Spleen (tissue), 11 donors: ENCODE measurements at regions not wholly inside any gene's neighbourhood (a gene's known extent, or its start where the extent isn't known, plus 50 kb on each side); places are given as distances from the start of the nearest gene placed in this dataset.

Source experiments
- DNase-seq: peaks from one replicate; pipeline ENCODE4 v3.0.0-alpha.2; 2020
- H3K27ac ChIP-seq, 8 donors: fragments of 200-600 bp; sonication (generic) in 7 of 8; 1 replicate in 4 of 8; 2 replicates in 4 of 8; pipeline versions ENCODE4 v1.5.0 to v1.8.0; 2016 to 2021; ENCODE audit warnings: inconsistent platforms in 4 of 8, mild to moderate bottlenecking in 4 of 8, moderate library complexity in 1 of 8
- H3K27me3 ChIP-seq, 7 donors: fragments of 200-600 bp; sonication (generic) in 6 of 7; replicated peaks in 1 of 7; 1 replicate in 4 of 7; 2 replicates in 3 of 7; pipeline versions ENCODE4 v1.5.0 to v1.8.0; 2016 to 2021; ENCODE audit warnings: inconsistent platforms in 3 of 7, mild to moderate bottlenecking in 1 of 7
- H3K36me3 ChIP-seq, 6 donors: fragments of 200-600 bp; sonication (generic) in 5 of 6; 1 replicate in 4 of 6; 2 replicates in 2 of 6; pipeline versions ENCODE4 v1.5.0 to v1.8.0; 2016 to 2021; ENCODE audit warnings: inconsistent platforms in 2 of 6
- H3K4me1 ChIP-seq, 6 donors: fragments of 200-600 bp; sonication (generic) in 5 of 6; 1 replicate in 3 of 6; 2 replicates in 3 of 6; pipeline versions ENCODE4 v1.5.0 to v1.8.0; 2016 to 2021; ENCODE audit warnings: inconsistent platforms in 3 of 6
- H3K4me3 ChIP-seq, 8 donors: fragments of 200-600 bp; sonication (generic) in 7 of 8; 1 replicate in 4 of 8; 2 replicates in 4 of 8; pipeline versions ENCODE4 v1.5.0 to v1.8.0; 2016 to 2021; ENCODE audit warnings: inconsistent platforms in 4 of 8, mild to moderate bottlenecking in 4 of 8, moderate library complexity in 2 of 8
- H3K9me3 ChIP-seq, 8 donors: fragments of 200-600 bp; sonication (generic) in 7 of 8; 1 replicate in 4 of 8; 2 replicates in 4 of 8; pipeline versions ENCODE4 v1.5.0 to v1.8.0; 2016 to 2021; ENCODE audit warnings: inconsistent platforms in 4 of 8
- POLR2A ChIP-seq, 3 donors: fragments of 450-650 bp; IDR thresholded peaks; one replicate each; pipeline ENCODE4 v1.5.1; 2017; ENCODE audit warnings: antibody characterized with exemption in 3 of 3, mild to moderate bottlenecking in 1 of 3
- POLR2AphosphoS5 ChIP-seq, 3 donors: sonication (generic); formaldehyde crosslinking; IDR thresholded peaks; one replicate each; pipeline ENCODE4 v1.5.1; 2017; ENCODE audit warnings: antibody characterized with exemption in 3 of 3
- WGBS, 5 donors: extraction: QIAGEN DNeasy Blood & Tissue Kit in 3 of 5; methylation state at CpG; one replicate each; pipeline versions ENCODE4 v1.1.5 to v1.1.7; 2013 to 2018; 5-methylcytosine and 5-hydroxymethylcytosine counted together
- intact Hi-C: fragments of 100-400 bp; cut with DNase I; formaldehyde crosslinking; loops from one replicate; pipeline ENCODE4 v1.15.0; 2023; ENCODE audit warnings: low total_unique reads
- TF ChIP-seq, protein P1 (sequence below), 11 experiments: fragments of 200-600 bp in 7 of 11; fragments of 450-650 bp in 4 of 11; sonication (generic) in 4 of 11; IDR thresholded peaks in 8 of 11; conservative IDR thresholded peaks in 3 of 11; 1 replicate in 7 of 11; 2 replicates in 4 of 11; pipeline versions ENCODE4 v1.4.0 to v1.8.0; 2016 to 2021; ENCODE audit warnings: antibody characterized with exemption in 11 of 11, inconsistent platforms in 4 of 11, mild to moderate bottlenecking in 1 of 11
- donor health status: healthy with polysubstance abuse.
- donor health status: DM: no; HTN: no; CAD: no; lungs with moderate emphysema.
- donor health status: DM: no; HTN: no; CAD: no.
- donor health status: Bipolar disorder and iron deficiency.
- donor health status: healthy.
- donor health status: DM: no; HTN: no; CAD: no.
- donor health status: DM: yes; HTN: yes; CAD: no.

DNA sequence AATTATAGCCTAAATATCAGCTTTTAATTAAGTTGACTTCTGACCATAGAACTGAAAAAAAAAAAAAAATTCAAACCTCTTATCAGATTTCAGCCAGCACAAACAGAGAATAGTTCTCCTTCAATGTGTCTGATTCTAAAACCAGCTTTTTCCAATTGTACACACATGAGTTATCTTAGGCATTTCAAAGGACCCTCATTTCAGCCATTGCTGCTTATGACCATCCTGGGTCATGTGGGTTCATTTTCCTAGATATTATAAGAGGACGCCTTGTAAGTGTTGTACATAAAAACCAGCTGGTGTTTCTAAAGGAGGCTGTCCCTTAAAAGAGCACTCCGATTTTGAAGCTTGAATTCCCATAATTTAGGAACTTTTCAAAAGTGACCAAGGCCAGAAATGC lies 62.3 kb upstream of the DYNC1I2 start:
- H3K27ac ChIP-seq: no peak overlapping the region

DNA sequence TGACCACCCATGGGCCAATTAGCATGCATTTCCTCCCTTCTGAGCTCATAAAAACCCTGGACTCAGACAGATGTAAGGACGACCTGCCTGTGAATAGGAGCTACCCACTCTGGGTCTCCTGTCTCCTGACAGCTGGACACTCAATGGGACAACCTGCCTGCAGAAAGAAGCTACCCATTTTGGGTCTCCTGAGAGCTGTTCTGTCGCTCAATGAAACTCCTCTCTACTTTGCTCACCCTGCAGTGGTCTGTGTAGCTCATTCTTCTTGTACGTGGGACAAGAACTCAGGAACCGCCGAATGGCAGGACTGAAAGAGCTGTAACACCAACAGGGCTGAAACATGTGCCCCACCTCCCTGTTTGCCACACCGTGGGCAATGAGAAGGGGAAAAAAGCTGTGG lies 60.3 kb upstream of the DYNC1I2 start:
- 71 to 93% (median 85%) methylated on average over 6 of the region's 6 CpGs for WGBS, 5 donors

More for the DNA sequence above, 62.3 kb upstream of the DYNC1I2 start:
- DNase-seq: no peak
- 77 to 88% (median 81%) methylated on average over 2 of the region's 2 CpGs for WGBS, 5 donors
- Histone ChIP-seq H3K4me1 (no peaks in the 10 kb centered on the region), H3K36me3 (no peaks in the 10 kb centered on the region), H3K9me3 (peaks cover 0 to 41% (median 27%) of the 10 kb centered on the region in 8 donors), H3K4me3 (no peak overlapping the region), H3K27me3 (peaks cover 0 to 10% (median 0%) of the 10 kb centered on the region in 7 donors)
- intact Hi-C loops: no loop called here
- TF ChIP-seq, protein P1, sequence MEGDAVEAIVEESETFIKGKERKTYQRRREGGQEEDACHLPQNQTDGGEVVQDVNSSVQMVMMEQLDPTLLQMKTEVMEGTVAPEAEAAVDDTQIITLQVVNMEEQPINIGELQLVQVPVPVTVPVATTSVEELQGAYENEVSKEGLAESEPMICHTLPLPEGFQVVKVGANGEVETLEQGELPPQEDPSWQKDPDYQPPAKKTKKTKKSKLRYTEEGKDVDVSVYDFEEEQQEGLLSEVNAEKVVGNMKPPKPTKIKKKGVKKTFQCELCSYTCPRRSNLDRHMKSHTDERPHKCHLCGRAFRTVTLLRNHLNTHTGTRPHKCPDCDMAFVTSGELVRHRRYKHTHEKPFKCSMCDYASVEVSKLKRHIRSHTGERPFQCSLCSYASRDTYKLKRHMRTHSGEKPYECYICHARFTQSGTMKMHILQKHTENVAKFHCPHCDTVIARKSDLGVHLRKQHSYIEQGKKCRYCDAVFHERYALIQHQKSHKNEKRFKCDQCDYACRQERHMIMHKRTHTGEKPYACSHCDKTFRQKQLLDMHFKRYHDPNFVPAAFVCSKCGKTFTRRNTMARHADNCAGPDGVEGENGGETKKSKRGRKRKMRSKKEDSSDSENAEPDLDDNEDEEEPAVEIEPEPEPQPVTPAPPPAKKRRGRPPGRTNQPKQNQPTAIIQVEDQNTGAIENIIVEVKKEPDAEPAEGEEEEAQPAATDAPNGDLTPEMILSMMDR (IDR thresholded peaks at IDR 0.05 in 8 of 11, conservative IDR thresholded peaks at IDR 0.05 in 3 of 11): no peak
- TF ChIP-seq POLR2A (IDR thresholded peaks at IDR 0.05) (no peak), POLR2AphosphoS5 (IDR thresholded peaks at IDR 0.05) (no peak)

DNA sequence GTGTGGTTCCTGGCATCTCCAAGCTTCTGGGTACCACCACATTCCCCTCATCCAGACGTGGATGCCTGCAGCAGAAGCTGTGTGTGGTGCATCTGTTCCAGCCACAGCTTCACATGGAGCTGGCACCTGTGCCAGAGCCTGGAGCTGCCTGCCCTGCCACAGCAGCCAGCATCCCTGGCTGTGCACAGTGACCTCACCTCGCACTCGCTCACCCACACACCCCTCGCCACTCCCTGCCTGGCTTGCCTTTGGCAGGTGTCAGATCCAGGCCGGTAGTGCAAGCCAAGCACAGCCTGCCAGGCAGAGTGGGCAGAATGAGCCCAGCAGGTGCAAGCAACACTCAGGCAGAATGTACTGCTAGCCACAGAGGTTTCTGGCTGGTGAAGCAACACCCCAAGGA lies 59.9 kb upstream of the DYNC1I2 start:
- H3K36me3 ChIP-seq: no peaks in the 10 kb centered on the region
- no peak overlapping the region for H3K27ac ChIP-seq
- DNase-seq: no peak
- intact Hi-C loops: no loop called here
- TF ChIP-seq POLR2AphosphoS5 (IDR thresholded peaks at IDR 0.05) (no peak), POLR2A (IDR thresholded peaks at IDR 0.05) (no peak)
- TF ChIP-seq, protein P1 (IDR thresholded peaks at IDR 0.05 in 8 of 11, conservative IDR thresholded peaks at IDR 0.05 in 3 of 11): no peak
- H3K4me1 ChIP-seq: no peaks in the 10 kb centered on the region
- WGBS, 5 donors: 67 to 95% (median 89%) methylated on average over 1 to 5 of the region's 5 CpGs
- H3K27me3 ChIP-seq: peaks cover 0 to 10% (median 0%) of the 10 kb centered on the region in 7 donors
- H3K4me3 ChIP-seq: no peak overlapping the region
- peaks cover 3 to 65% (median 51%) of the 10 kb centered on the region in 8 donors for H3K9me3 ChIP-seq

More for the DNA sequence above, 60.3 kb upstream of the DYNC1I2 start:
- Histone ChIP-seq H3K27me3 (peaks cover 0 to 10% (median 0%) of the 10 kb centered on the region in 7 donors), H3K36me3 (no peaks in the 10 kb centered on the region), H3K27ac (no peak overlapping the region), H3K4me3 (no peak overlapping the region), H3K4me1 (no peaks in the 10 kb centered on the region), H3K9me3 (peaks cover 3 to 61% (median 46%) of the 10 kb centered on the region in 8 donors)
- DNase-seq: no peak
- intact Hi-C loops: no loop called here
- no peak for TF ChIP-seq POLR2AphosphoS5 (IDR thresholded peaks at IDR 0.05)
- TF ChIP-seq, protein P1 (IDR thresholded peaks at IDR 0.05 in 8 of 11, conservative IDR thresholded peaks at IDR 0.05 in 3 of 11): no peak
- TF ChIP-seq POLR2A (IDR thresholded peaks at IDR 0.05): no peak

DNA sequence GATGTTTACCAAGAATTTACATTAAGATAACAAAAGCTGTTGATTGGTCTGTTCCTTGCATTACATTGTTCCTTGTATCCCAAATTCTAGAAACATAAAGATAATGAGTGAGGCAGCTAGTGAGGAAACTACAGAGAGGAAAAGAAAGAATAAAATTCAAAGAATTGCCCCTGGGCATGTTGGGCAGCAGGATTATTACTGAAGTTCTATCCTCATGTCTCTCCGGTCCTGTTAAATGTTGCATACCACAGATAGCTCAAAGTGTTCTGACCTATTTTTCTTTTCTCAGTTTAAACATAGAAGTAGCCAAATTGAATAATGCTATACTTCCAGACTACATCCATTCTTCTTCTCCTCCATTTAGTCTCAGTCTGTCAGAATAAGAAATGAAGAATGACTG lies 58.2 kb upstream of the DYNC1I2 start:
- Histone ChIP-seq H3K27me3 (peaks cover 0 to 10% (median 0%) of the 10 kb centered on the region in 7 donors), H3K36me3 (no peaks in the 10 kb centered on the region), H3K4me3 (no peak overlapping the region), H3K27ac (no peak overlapping the region), H3K9me3 (peaks cover 3 to 71% (median 56%) of the 10 kb centered on the region in 8 donors), H3K4me1 (no peaks in the 10 kb centered on the region)
- intact Hi-C loops: no loop called here
- DNase-seq: no peak
- WGBS, 5 donors: 77 to 95% (median 90%) methylated on average over 1 of the region's 1 CpG
- no peak for TF ChIP-seq POLR2AphosphoS5 (IDR thresholded peaks at IDR 0.05)
- TF ChIP-seq, protein P1 (IDR thresholded peaks at IDR 0.05 in 8 of 11, conservative IDR thresholded peaks at IDR 0.05 in 3 of 11): no peak
- no peak for TF ChIP-seq POLR2A (IDR thresholded peaks at IDR 0.05)
